Hindlimb muscle (tissue), 1 donor: ENCODE measurements at regions not wholly inside any gene's neighbourhood (a gene's known extent, or its start where the extent isn't known, plus 50 kb on each side); places are given as distances from the start of the nearest gene placed in this dataset.
"Not testable (repeated sequence)": the region's sequence is repeated elsewhere in the genome, so short reads cannot be mapped to it uniquely, and the experiment has no call there.

ENCODE experiments used
- DNase-seq: peaks from one replicate; pipeline ENCODE4 v3.0.0-alpha.2; 2013

DNA sequence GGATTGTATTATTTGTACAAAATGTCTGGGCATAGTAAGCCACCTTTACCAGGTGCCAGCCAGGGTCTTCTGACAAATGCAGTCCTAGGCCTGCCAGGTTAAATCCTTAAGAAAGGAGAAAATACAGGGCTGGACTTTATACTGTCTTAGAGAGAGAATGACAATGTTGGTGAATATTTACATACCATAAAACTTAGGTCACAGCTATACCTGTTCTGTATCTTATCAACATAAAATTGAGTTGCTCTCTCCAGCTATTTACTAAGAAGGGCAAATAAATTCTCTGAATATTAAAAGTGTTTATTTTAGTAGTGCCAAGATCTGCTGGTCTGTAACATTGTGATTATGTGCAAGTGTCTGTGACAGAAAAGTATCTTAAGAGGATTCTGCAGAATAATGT, 971.1 kb downstream of the AACS start:
- DNase-seq: no peak

DNA sequence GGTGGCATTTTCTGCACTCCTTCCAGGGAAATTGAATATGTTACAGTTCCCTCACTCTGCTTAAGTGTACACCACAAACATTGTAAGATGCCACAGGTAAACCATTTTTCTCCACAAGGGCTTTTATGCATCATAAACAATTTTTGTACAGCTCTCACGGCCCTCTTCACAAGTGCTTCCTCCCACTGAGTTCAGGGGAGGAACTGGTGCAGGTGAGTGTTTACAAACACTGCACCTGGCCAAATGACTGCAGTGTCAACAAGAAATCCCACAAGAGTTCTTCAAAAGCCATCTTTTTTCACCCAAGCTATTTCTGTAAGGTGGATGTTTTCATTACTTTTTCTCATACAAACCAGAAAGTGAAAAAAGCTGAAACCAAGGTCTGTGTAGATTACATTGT, 973.2 kb downstream of the AACS start:
- no peak for DNase-seq

DNA sequence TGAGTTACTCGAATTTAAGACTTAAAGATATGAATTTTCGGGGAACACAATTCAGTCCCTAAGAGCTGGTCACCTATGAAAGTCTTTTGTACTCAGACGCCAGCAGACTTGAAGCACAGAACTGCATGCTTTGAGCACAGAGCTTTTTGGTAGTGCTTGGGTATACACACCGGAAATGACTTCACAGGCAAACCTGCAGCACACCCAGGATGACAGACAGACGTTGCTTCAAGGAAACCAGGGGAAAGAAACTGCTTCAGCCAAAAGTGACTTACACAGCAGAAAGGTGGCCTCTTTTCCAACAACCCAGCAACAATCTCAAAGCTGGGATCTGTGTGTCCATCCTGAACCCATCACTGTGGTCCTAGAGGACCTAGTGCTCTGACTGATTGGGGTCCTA, 975.1 kb downstream of the AACS start:
- DNase-seq: no peak

DNA sequence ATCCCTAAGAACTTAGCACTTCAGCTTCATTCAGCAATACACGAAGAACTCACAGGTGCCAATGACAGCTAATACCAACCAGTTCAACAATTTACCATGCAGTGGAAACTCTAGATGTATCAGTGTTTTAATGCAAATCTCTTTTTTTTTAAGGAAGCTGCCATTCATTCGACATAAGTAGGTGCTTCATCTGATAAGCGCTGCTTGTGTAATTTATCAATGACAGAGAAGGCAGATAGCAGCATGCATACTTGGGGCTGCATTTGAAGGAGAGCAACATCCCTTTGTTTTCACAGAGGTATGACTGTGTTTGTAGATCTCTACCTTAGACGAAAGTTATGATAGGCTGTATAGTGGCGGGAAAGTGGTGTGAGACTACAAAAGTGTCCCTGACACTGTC, 977.1 kb downstream of the AACS start:
- no peak for DNase-seq

DNA sequence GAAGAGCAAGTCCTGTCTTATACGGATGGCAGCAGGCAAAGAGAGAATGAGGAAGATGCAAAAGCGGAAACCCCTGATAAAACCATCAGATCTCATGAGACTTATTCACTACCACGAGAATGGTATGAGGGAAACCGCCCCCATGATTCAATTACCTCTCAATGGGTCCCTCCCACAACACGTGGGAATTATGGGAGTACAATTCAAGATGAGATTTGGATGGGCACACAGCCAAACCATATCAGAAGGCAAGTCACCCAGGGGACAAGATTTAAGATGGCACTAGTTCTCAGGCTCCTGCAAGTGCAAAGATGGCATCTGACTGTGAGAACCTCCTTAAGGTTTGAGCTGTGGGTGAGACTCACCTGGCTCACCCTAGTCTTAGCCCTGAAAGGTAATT, 984.3 kb downstream of the AACS start:
- DNase-seq: not testable (repeated sequence)

DNA sequence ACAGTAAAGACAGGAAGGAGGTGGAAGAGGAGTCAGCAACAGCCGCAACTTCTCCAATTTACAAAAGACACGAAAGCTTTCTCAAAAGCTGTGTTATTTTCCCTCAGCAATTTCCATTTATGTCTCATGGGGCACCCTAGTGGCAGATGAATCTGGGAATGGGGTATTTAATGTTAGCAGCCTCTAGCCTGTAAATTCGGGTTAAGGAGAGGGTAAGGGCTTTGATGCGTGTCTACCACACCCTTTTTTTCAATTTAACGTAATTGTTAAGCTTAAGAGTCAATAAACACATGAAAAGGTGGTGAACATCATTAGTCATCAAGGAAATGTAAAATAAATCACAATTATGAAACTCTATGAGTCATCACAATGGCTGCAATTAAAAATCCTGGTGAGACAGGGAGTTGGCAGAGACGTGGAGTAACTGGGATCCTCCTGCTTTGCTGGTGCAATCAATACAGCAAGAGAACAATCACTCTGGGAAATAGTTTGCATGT, 986.4 kb downstream of the AACS start:
- DNase-seq: no peak

DNA sequence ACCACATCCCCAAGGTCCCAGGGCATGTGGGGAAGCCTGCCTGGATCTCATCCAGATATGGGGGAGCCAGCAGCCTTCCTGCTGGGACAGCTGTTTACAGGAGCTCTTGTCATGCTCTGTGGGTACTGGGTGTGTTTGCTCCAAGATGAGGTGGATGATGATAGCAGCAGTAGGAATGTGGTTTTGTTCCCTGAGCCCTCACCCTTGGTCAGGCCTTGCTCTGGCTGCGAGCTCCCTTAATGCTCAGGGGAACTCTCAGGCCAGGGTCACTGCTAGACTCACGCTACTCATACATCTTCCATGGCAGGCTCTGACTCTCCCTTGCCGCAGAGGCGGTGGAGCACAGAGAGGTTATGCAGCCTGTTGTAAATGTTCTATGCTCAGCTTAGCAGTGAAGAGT, 990.3 kb downstream of the AACS start:
- DNase-seq: no peak

DNA sequence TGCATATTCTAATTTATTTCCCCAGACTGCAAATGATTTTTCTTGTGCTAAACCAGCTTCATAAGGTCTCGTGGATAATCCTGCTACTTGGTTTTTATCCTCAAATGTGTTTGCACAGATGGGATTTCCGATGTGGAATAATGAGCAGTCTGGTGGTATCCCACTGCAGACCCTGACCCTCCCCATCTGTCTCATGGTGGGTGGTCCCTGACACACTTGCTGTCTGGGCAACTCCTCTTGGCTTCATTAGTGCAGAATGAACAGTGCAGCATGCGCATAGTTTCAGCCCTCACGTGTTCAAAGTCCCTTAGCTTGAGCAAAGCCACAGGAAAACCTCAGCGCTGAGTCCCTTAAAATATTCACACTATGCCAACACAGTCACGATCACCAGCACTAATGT, 996.5 kb downstream of the AACS start:
- no peak for DNase-seq

DNA sequence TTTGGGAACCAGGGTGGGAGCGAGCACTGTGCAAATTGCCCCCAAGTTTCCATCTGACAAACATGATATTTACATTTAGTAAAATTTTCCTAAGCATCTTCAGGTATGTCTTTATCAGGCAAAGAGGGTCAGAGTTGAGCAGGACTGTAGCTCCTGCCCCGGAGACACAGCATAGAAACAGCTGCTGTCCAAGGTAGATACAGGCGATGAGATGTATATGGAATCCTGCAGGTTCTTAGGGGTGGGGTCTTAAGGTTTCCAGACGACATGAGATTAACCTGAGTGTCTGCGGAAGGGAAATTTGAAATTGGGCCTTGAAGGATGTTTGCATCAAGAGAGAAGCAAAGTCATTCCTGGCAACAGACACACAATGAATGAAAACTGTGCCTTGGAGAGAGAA, 998.8 kb downstream of the AACS start:
- DNase-seq: no peak

DNA sequence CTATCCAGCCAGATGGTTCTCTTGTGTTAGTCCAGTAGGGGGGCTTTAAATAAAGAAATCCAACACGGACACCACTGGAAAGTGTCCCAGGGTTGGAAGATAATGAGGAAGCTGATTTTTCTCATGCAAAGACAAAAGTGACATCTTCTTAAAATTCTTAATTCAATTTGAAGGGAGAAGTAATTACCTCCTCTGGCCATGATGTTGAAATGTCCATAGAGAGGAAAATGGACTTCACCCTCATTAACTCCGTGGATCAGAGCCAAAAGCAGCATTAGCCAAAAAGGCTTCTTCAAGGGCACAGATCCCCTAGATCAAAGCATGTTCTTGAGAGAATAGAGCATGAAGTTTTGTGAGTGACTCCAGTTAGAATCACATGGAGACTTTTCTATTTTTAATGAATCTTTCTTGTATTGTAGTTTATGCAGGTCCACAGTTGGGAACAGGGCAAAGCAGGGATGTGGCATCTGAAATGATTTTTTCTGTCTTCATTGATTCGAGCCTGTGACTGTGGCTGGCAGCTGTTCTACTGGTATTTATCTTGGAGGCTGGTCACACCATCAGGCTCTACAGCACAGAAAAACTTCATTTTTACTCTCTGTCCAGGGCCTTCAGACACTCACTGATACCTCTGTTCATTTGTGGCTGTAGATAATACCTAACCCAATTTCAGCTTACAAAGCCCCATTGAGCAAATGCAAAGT, 1002.5 kb downstream of the AACS start:
- DNase-seq: no peak

DNA sequence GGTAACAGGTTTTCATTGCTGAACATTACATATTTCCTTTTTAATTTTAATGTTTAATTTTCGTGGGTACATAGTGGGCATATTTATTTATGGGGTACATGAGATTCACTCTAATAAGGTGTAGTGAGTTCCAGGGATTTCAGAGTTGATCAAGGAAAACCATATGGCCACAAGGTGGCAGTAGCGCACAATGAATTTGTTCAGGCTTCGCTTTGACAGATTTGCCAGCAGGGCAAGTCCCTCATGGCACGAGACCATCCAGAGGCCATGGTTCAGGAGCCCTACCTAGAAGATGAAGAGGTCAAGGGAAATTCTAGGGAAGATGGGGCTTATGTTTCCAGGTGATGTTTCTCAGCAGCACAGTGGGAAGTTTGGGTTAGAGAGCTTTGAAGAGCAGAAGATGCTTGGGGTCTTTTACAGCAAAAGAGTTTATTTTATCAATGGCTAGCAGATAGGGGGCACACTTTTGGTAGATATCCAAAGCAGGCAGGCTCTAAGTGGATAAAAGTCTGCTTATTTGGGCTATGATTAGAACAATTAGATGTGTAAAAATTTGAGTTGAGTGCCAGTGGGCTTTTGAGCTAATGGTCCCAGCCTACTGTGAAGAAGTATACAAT, 1004.4 kb downstream of the AACS start:
- DNase-seq: no peak

DNA sequence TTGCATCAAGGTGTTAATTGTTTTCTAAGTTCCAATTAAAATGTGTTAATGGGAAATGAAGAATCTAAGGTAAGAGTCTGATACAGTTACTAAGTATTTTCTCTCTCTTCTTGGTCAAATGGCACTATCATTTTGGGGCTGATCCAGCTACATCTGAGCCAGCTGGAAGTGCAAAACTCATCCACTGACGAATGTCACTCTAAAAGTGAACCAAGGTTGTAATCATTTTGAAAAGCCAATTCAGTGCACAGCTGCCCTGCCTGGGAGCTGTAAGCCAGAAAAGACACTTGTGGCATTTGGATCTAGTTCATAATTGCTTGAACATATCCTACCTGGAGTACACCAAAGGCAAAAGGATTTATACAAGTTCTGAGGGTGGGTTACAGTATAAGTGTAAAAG, 1011.3 kb downstream of the AACS start:
- DNase-seq: no peak

DNA sequence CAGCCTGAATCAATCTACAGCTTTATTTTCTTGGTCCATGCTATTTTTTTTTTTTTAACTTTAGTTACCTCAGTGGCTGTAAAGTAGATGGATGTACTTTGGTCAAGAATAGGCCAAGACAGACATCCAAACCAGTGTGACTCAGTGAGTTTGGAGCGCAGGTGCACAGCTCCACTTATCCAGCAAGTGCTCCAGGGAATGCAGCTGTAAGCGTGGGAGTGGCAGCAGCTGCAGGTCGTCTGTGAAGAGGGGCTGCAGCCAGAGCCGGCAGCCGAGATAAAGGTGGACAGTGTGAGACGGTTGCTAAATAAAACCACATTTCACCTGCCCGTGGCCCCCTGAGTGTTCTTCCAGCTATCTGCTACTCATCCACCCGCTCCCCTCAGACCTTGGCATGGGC, 1018.7 kb downstream of the AACS start:
- DNase-seq: no peak

DNA sequence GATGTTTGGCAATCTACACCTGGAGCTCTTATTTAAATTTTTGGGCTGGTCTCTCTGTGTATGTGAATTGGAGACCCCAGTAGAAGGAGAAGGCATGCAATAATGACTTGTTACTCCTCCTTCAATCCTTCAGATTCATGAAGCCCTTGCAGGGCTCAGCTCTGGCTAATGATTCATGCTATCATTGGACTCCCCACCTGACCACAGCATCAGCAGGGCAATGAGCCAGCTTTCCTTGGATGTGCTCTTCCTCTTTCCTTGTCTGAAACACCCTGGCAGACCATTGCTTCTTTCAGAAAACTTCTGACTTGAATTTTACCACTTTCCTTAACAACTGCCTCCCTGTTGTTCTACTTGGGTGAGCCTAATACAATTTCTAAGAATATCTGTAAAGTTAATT, 1019.2 kb downstream of the AACS start:
- no peak for DNase-seq

DNA sequence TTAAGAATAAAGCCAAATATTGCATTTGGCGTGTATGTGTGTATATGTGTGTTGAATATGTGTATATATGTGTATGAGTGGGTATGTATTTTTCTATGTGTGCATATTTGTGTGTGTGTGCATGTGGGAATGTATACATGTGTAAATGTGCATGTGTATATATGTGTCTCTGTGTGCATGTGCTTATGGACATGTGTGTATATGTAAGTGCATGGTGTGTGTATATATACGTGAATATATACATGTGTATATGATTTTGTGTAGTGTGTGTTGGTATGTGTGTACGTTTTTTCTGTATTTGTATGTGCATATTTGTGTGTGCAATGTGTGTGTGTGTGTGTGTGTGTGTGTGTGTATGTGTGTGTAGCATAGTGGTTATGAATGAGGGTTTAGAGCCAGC, 1021.0 kb downstream of the AACS start:
- no peak for DNase-seq

DNA sequence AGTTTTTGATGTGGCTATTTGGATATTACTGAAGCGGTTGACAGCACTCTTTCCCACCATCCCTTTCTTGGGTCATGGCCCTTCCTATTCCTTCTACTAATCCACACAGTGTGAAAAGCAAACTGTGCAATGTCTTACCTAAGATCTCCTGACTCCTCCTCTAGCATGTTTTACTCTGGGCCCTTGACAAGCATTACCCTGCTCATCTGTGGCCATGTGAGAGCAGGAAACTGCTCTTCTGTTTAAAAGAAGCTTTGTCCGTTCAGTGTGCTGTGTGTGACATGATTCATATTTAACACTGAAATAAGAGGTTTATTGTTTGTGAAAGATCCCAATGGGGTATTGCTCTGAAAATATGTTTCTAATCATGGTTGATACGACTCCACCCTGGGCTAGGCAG, 1022.5 kb downstream of the AACS start:
- no peak for DNase-seq

DNA sequence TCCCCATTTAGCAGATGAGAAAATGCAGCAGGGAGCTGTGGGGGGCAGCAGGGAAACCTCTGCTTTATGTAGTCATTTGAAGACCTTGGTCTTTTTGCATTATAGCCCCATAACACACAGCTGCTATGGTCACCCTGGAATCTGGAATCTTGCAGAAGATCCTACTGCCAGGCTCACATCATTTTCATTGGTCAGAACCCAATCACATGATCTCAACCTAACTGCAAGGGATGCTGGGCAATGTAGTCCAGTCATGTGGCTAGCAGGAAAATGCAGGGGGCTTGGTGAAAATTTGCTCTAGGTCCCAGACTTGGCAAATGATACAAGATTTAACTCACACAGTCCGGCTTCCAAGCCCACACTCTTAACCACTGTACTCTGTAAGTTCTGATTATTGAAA, 1028.7 kb downstream of the AACS start:
- no peak for DNase-seq

DNA sequence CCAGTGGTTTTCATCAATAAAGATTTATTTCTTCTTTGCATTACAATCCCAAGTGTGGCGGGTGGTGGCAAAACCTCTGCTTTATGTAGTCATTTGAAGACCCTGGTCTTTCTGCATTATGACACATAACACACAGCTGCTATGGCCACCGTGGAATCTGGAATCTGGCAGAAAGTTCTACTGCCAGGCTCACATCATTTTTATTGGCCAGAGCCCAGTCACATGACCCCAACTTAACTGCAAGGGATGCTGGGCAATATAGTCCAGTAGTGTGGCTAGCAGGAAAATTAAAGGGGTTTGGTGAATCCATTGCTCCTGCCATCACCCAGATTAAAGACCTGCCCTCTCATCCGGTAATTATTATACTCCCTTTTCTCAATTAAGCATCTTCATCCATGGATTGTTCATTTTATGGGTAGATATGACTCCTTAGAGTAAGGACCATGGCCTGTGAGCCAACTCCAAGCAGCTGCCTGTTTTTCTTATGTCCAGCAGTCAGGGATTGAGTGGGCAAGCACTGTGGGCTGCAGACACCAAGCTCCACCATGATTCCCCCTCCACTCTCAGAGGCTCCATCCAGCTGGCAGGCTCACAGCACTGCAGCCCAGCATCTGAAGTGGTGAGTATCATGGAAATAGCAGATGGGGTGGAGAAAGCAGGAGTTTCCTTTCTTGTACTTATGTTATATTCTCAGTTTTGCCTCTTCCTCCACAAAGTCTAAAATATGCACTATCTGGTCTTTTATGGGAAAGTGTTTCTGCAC, 1030.7 kb downstream of the AACS start:
- peak; percentile 19 for DNase-seq

DNA sequence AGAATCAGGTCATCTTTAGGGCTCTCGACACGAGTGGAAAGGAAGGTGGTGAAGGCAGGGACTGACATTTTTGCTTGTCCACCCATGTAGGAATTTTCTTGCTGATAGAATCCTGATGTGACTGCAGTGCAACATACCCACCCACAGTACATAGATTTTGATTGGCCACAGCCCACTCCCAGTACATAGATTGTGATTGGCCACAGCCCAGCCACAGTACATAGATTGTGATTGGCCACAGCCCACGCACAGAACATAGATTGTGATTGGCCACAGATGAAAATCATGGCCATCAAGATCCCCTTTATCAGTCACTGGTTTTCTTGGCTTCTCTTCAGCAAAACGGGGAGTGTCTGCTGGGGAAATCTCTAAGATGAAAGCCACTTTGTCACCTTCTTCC, 1041.5 kb downstream of the AACS start:
- no peak for DNase-seq

DNA sequence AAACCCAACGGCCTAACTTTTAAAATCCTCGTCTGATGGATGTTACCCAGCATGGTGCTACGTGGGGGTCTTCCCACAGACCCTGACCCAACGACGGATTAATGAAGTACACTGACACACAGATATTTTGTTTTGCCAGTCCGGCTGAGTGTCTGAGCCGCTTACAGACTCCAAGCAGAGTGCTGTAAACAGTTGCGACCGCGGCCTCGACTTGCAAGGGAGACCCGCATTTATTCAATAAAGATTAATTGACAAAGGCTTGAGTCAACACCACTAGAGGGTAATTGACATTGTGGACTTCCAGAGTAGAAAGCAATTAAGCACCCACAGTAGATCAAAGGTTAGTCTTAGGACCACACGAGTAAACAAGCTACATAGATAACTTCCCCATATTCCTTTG, 1042.4 kb downstream of the AACS start:
- no peak for DNase-seq

DNA sequence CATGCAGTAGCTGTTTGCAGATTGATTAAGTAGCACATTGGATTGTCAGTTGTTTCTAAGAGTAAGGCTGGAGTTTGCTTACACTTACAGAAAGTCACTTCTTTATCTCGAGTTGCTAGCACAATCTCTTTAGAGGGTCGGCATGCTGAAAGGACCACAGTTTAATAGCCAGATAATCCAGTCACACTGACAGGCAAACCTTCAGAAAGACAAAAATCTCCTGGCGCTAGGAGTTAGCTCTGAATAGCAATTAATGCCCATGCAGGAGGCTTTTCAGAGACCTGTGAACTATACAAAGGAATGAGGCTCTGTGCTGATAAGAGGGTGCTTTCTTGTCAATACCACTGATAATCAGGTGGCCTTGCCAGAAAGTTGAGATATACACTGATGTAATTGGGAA, 1043.0 kb downstream of the AACS start:
- DNase-seq: no peak

DNA sequence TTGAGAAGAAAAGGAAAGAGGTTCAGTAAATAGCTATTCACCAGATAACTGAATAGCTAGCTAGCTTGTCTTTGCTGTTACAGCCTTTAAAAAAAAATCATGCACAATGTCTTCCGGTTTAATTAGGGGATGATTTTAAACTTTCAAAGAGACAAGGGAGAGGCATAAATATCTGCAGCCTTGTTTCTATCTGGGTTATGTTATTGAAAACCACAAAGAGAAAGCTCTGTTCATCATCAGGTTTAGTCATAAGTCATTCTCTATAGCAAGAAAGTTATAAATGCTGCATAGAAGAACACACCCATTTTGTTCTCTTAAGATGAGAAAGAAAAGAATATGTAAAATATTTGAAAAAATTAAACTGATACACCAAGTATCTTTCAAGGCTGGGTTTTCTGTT, 1046.9 kb downstream of the AACS start:
- no peak for DNase-seq

DNA sequence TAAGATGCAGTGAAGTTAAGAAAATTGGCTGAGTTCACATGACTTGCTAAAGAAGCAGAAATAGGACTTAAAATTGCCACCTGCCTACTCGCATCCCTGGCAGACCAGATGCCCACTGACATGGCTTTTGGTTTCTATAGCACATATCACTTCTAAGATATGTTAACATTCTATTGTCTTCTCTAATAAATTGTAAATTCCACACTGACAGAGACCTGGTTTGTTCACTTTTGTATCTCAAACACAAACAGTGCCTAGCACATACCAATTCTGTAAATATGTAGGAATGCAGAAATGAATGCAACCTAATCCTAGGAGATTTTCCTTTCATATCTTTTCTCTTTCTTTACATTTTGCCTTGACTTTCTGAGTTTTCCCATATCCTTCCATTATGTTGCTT, 1047.6 kb downstream of the AACS start:
- DNase-seq: no peak

DNA sequence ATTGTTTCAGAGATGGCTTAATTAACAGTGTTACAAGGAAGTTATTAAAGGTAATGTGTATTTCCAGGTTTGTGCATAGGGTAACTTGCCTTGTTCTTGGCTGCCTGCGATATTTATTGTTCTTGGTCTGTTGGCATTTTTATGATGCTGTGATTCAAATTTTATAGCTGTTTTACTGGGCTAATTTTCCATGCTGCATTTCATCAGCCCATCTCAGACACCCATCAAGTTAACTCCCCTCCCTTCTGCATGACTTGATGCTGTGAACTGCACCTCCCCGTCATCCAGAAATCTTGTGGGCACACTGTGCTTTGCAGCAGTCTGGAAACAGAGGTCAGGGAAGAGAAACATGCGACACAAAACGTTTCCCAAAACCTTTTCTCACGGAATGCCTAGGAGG, 1049.2 kb downstream of the AACS start:
- DNase-seq: no peak
